NCI-H2196 treated with DMSO at 0.1 percent for 48 hours (cell line): ENCODE measurements at regions not wholly inside any gene's neighbourhood (a gene's known extent, or its start where the extent isn't known, plus 50 kb on each side); places are given as distances from the start of the nearest gene placed in this dataset.

ENCODE experiments used
- DNase-seq: peaks from one replicate; lab custom pipeline; 2025; ENCODE audit not compliant: unreplicated experiment; lab: John Stamatoyannopoulos, UW

- DNase-seq = no peak
Measured at GRCh38 chr11:81899156-81899555, 834.5 kb downstream of the FAM181B start.

- DNase-seq = no peak
Measured at GRCh38 chr11:81897639-81898038, 836.0 kb downstream of the FAM181B start.

- no peak for DNase-seq
Measured at GRCh38 chr11:81895258-81895657, 838.4 kb downstream of the FAM181B start.

GRCh38 chr11:81892770-81893635, 840.7 kb downstream of the FAM181B start:
- no peak for DNase-seq

- DNase-seq = no peak
Measured at GRCh38 chr11:81888391-81888790, 845.3 kb downstream of the FAM181B start.

GRCh38 chr11:81887671-81888070, 846.0 kb downstream of the FAM181B start:
- DNase-seq = no peak

- DNase-seq = no peak
Measured at GRCh38 chr11:81886406-81887075, 847.1 kb downstream of the FAM181B start.

GRCh38 chr11:81874635-81875034, 859.0 kb downstream of the FAM181B start:
- DNase-seq = no peak

GRCh38 chr11:81870815-81871214, 862.8 kb downstream of the FAM181B start:
- DNase-seq = no peak

GRCh38 chr11:81870066-81870412, 863.6 kb downstream of the FAM181B start:
- DNase-seq = no peak

- no peak for DNase-seq
Measured at GRCh38 chr11:81869351-81870065, 864.2 kb downstream of the FAM181B start.

- DNase-seq = no peak
Measured at GRCh38 chr11:81866896-81867295, 866.8 kb downstream of the FAM181B start.

GRCh38 chr11:81857386-81857785, 876.3 kb downstream of the FAM181B start:
- no peak for DNase-seq

GRCh38 chr11:81853791-81854190, 879.9 kb downstream of the FAM181B start:
- no peak for DNase-seq

GRCh38 chr11:81852896-81853295, 880.8 kb downstream of the FAM181B start:
- no peak for DNase-seq

- no peak for DNase-seq
Measured at GRCh38 chr11:81840380-81840779, 893.3 kb downstream of the FAM181B start.

- no peak for DNase-seq
Measured at GRCh38 chr11:81839976-81840375, 893.7 kb downstream of the FAM181B start.

GRCh38 chr11:81839016-81839415, 894.6 kb downstream of the FAM181B start:
- no peak for DNase-seq

GRCh38 chr11:81829976-81830375, 903.7 kb downstream of the FAM181B start:
- no peak for DNase-seq

GRCh38 chr11:81825346-81825745, 908.3 kb downstream of the FAM181B start:
- no peak for DNase-seq

GRCh38 chr11:81819462-81819861, 914.2 kb downstream of the FAM181B start:
- DNase-seq = no peak

- DNase-seq = no peak
Measured at GRCh38 chr11:81804858-81805257, 928.8 kb downstream of the FAM181B start.
